ENCODE measurements at regions not wholly inside any gene's neighbourhood (a gene's known extent, or its start where the extent isn't known, plus 50 kb on each side); places are given as distances from the start of the nearest gene placed in this dataset.

DNA sequence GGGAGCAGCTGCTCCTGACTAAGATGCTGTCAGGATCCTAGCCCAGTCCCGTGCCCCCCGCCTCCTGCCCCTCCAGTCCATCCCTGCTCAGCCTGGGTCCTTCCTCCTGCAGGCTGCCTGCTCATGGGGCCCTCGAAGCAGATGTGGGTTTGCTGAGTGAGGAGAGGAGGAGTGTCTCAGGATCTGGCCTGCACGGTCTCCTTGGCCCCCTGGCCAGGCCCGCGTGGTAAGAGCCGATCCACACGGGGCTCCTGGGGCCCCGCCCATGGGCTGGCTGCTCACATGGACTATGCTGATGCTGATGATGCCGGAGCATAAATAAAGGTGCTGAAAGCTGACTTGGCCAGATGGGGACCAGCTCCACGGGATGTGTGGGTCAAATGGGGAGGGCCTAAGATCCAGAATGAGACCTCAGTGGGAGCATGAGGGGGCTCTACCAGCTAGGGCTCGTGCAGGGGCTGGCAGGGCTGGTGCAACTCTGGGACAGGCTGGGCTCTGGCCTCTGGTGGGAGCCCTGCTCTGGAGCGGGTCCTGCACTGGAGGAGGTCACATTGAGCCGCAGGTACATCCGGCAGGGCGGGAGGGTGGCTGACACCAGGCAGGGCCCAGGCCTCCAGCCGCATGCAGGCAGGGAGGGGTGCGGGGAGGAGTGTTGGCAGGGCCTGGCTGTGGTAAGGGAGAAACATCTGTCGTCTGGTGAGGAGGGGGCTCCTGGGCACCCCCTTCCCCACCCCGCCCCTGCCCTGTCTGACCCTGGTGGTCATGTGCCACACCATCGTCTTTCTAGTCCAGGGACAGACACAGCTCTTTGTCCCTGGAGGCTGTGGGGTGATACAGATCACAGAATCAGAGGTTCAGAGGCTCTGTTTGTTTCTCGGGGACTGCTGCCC is 275.3 kb upstream of the HDAC4 start:
- no peak overlapping the region for H3K4me3 Mint-ChIP-seq
- TF ChIP-seq, protein P1, sequence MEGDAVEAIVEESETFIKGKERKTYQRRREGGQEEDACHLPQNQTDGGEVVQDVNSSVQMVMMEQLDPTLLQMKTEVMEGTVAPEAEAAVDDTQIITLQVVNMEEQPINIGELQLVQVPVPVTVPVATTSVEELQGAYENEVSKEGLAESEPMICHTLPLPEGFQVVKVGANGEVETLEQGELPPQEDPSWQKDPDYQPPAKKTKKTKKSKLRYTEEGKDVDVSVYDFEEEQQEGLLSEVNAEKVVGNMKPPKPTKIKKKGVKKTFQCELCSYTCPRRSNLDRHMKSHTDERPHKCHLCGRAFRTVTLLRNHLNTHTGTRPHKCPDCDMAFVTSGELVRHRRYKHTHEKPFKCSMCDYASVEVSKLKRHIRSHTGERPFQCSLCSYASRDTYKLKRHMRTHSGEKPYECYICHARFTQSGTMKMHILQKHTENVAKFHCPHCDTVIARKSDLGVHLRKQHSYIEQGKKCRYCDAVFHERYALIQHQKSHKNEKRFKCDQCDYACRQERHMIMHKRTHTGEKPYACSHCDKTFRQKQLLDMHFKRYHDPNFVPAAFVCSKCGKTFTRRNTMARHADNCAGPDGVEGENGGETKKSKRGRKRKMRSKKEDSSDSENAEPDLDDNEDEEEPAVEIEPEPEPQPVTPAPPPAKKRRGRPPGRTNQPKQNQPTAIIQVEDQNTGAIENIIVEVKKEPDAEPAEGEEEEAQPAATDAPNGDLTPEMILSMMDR (IDR thresholded peaks at IDR 0.05) = no peak
- DNase-seq = no peak
- H3K36me3 Mint-ChIP-seq (ENCODE audit: low read depth) = peaks cover 5% of the 10 kb centered on the region
- H3K9me3 Mint-ChIP-seq = peaks cover 63% of the 10 kb centered on the region
- no peak overlapping the region for H3K27ac Mint-ChIP-seq
- H3K4me1 Mint-ChIP-seq (ENCODE audit: low read depth) = no peaks in the 10 kb centered on the region
- H3K27me3 Mint-ChIP-seq (ENCODE audit: insufficient read depth) = peaks cover 3% of the 10 kb centered on the region; the same call in 1 of the 2 replicates

- peaks cover 5% of the 10 kb centered on the region for H3K36me3 Mint-ChIP-seq (ENCODE audit: low read depth)
- TF ChIP-seq, protein P1 (IDR thresholded peaks at IDR 0.05) = no peak
- DNase-seq = no peak
- H3K27me3 Mint-ChIP-seq (ENCODE audit: insufficient read depth) = peaks cover 3% of the 10 kb centered on the region; the same call in 1 of the 2 replicates
- H3K9me3 Mint-ChIP-seq = peaks cover 63% of the 10 kb centered on the region
- no peaks in the 10 kb centered on the region for H3K4me1 Mint-ChIP-seq (ENCODE audit: low read depth)
- H3K4me3 Mint-ChIP-seq = no peak overlapping the region
- H3K27ac Mint-ChIP-seq = no peak overlapping the region
Observed at GRCh38 chr2:239674981-239675825, 274.4 kb upstream of the HDAC4 start.

GRCh38 chr2:239674101-239674980 is 273.5 kb upstream of the HDAC4 start:
- Mint-ChIP-seq H3K4me3 (no peak overlapping the region), H3K36me3 (ENCODE audit: low read depth) (peaks cover 5% of the 10 kb centered on the region), H3K27ac (no peak overlapping the region), H3K27me3 (ENCODE audit: insufficient read depth) (peaks cover 3% of the 10 kb centered on the region; the same call in 1 of the 2 replicates), H3K9me3 (peaks cover 61% of the 10 kb centered on the region), H3K4me1 (ENCODE audit: low read depth) (no peaks in the 10 kb centered on the region)
- no peak for DNase-seq
- TF ChIP-seq, protein P1 (IDR thresholded peaks at IDR 0.05) = no peak

- Mint-ChIP-seq H3K9me3 (peaks cover 56% of the 10 kb centered on the region), H3K4me3 (no peak overlapping the region), H3K4me1 (ENCODE audit: low read depth) (no peaks in the 10 kb centered on the region), H3K27ac (no peak overlapping the region), H3K27me3 (ENCODE audit: insufficient read depth) (peaks cover 3% of the 10 kb centered on the region; the same call in 1 of the 2 replicates), H3K36me3 (ENCODE audit: low read depth) (peaks cover 5% of the 10 kb centered on the region; the same call in 1 of the 2 replicates)
- DNase-seq = no peak
- TF ChIP-seq, protein P1 (IDR thresholded peaks at IDR 0.05) = no peak
Observed at GRCh38 chr2:239673641-239674040, 272.8 kb upstream of the HDAC4 start.

Measured in HFFc6 (cell line).